GM12872 (cell line): ENCODE measurements at regions not wholly inside any gene's neighbourhood (a gene's known extent, or its start where the extent isn't known, plus 50 kb on each side); places are given as distances from the start of the nearest gene placed in this dataset.
A peak's percentile ranks its signal among the peaks of the same experiment; 100 is the strongest.

Experiments
- TF ChIP-seq, protein P1 (sequence below): IDR thresholded peaks from 3 replicates; pipeline ENCODE4 v1.5.1; 2011; ENCODE audit warnings: low read depth, mild to moderate bottlenecking, low read length, moderate library complexity; ENCODE audit not compliant: insufficient read depth

DNA sequence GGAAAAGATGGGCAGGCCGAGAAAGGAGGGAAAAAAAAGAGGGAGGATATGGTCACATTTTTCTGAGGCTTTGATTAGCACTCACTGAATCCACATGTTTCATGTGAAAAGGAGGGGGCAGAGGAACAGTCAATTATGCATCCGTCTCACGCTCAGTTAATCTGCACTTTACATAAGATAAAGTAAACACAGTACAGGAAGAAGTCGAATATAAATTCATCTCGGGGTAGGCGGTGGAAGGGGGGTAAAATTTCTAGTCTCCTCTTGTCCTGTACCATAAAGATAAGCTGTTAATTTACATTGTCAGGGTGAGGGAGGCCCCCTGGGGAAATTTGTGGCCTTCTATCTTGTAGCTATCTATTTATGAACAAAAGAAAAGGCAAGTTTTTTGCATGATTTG lies 73.1 kb upstream of the CES5A start:
- TF ChIP-seq, protein P1, sequence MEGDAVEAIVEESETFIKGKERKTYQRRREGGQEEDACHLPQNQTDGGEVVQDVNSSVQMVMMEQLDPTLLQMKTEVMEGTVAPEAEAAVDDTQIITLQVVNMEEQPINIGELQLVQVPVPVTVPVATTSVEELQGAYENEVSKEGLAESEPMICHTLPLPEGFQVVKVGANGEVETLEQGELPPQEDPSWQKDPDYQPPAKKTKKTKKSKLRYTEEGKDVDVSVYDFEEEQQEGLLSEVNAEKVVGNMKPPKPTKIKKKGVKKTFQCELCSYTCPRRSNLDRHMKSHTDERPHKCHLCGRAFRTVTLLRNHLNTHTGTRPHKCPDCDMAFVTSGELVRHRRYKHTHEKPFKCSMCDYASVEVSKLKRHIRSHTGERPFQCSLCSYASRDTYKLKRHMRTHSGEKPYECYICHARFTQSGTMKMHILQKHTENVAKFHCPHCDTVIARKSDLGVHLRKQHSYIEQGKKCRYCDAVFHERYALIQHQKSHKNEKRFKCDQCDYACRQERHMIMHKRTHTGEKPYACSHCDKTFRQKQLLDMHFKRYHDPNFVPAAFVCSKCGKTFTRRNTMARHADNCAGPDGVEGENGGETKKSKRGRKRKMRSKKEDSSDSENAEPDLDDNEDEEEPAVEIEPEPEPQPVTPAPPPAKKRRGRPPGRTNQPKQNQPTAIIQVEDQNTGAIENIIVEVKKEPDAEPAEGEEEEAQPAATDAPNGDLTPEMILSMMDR, result no peak

DNA sequence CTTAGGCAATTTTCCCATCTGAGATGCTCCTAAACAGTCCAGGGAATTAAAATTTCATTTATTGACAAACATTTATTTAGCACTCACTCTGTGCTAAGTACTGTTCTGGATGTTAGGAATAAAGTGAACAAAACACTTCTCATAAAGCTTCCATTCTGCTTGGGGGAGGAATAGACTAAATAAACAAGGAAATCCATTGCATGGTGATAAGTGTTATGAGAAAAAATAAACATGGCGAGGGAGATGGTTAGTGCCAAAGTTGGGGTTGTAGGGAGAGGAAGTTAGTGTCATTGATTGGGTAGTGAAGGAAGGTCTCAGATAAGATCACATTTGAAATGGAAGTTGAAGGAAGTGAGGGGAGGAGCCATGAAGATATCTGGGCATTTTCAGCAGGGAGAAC lies 72.2 kb upstream of the CES5A start:
- TF ChIP-seq, protein P1, result no peak

DNA sequence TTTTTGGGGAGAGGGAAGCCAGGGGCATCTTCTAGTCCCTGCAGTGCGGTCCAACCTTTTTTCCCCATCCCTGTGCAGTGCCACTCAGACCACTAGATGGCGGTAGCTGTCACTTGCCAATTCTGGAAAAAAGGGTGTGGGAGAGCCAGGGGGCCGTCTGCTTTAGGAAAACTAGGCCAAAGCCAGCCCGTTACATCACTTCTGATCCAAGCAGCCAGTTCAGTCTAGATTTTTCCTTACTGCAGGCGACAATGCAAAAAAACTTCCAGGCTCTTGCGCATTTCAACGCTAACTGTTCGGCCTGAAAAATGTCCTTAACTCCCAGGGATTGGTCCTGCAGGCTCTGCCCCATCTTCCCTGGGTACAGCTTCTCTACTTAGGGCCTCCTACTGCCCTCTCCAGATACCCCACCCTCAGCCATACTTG lies 69.2 kb upstream of the CES5A start:
- TF ChIP-seq, protein P1, result peak; percentile 94

DNA sequence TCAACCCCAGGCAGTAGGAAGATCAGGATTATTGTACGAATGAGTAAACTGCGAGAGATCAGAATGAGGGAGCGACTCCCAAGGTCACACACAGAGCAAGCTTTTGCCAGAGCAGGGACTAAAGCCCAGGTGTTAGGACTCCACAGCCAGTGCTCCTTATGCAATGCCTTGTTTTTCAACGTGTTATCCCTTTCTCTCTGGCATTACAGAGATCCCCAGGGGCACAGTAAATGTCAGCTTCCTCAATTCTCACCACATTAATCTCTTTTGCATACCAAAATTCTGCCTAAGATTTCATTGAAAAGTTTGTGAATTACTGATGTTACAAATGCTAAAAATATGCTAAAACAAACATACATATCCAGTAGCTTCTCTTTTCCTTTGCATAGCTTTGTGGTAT lies 68.1 kb upstream of the CES5A start:
- TF ChIP-seq, protein P1, result no peak

DNA sequence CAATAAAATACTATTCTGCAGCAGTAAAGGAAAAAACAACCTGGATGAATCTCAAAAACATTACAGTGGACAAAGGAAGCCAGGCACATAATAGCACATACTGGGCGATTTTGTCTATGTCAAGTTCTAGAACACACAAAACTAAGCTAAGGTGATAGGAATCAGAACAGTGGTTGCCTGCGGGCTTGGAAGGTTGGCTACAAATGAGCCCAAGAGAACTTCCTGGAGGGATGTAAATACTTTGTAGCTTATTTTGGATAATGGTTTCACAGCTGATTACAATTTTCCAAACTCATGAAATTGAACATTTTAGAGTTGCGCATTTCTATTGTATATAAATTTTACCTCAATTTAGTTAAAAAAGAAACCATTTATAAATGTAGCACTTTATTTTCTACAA lies 67.6 kb upstream of the CES5A start:
- TF ChIP-seq, protein P1, result no peak

DNA sequence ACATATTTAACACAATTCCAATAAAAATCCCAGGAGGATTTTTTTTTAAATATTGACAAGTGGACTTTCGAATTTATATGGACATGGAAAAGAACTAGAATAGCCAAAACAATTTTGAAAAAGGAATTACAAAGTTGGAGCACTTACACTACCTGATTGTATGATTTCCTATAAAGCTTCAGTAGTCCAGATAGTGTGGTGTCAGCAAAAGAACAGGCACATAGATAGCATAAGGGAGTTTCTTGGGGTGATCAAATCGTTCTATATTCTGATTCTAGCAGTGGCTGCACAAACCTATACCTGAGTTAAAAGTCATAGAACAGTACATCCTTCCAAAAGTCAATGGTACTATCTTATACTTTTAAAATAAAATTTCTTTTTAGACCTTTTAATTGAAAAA lies 66.4 kb upstream of the CES5A start:
- TF ChIP-seq, protein P1, result no peak

DNA sequence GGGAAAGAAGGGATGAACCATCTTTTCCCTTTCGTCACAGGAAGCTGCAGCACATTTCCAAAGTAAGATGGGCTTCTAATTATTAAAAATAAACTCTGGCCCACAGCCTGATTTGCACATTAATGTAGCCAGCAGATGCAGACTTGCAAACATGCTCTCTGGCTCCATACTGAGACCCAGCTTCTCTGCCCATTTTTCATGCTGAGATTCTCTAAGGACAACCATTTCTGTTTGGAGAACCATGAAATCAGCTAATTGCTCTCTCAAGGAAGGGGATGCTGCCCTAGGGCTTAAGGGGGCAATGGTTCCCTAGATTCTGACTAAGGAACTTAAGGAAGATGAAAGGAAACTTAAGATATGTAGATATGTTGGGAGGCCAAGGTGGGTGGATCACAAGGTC lies 63.0 kb upstream of the CES5A start:
- TF ChIP-seq, protein P1, result no peak

DNA sequence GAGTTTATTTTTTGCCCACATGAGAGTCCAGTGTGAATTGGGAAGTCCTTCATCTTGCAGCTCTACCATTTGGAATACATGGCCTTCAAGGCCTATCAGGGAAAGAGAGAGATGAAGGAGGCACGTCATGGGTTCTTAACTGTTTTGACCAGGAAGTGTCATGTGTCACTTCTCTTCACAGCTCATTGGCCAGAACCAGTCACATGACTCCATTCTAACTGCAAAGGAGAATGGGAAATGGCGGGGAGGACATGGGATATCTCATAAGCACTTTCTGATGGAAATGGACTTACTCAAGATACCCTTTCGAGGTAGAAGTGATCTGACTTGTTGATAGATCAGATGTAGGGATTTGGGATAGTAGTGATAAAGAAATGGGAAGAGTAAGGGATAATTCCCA lies 57.9 kb upstream of the CES5A start:
- TF ChIP-seq, protein P1, result no peak
